ENCODE measurements at regions not wholly inside any gene's neighbourhood (a gene's known extent, or its start where the extent isn't known, plus 50 kb on each side); places are given as distances from the start of the nearest gene placed in this dataset.

DNA sequence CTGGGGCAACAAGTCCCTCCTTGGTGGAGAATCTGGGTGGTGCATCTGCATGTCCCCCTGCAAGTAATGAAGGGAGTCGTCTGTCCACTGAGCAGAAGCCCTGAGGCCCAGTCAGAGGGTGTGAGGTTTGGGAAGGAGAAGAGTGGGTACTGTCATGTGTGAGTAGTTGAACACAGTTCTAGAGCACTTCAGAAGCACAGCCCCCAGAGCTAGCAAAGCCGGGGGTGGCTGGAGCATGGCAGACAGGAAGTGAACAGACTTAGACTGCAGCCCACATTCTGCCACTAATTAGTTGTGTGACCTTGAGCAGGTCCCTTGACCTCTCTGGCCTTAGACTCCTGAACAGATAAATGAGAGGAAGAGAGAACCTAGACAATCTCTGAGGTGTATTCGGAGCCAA is 207.6 kb downstream of the UACA start:
- TF ChIP-seq MAZ (IDR thresholded peaks at IDR 0.05; ENCODE audit: borderline replicate concordance, low read depth, low read length) (no peak), MXI1 (IDR thresholded peaks at IDR 0.05; ENCODE audit: borderline replicate concordance, low read depth, low read length) (no peak), BHLHE40 (IDR thresholded peaks at IDR 0.05; ENCODE audit: low read depth, low read length) (no peak), MAFK (IDR thresholded peaks at IDR 0.05; ENCODE audit: low read depth, low read length) (no peak), CEBPB (IDR thresholded peaks at IDR 0.05; ENCODE audit: low read depth, low read length) (no peak)
- TF ChIP-seq, protein P1, sequence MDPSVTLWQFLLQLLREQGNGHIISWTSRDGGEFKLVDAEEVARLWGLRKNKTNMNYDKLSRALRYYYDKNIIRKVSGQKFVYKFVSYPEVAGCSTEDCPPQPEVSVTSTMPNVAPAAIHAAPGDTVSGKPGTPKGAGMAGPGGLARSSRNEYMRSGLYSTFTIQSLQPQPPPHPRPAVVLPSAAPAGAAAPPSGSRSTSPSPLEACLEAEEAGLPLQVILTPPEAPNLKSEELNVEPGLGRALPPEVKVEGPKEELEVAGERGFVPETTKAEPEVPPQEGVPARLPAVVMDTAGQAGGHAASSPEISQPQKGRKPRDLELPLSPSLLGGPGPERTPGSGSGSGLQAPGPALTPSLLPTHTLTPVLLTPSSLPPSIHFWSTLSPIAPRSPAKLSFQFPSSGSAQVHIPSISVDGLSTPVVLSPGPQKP (IDR thresholded peaks at IDR 0.05; ENCODE audit: borderline replicate concordance, low read depth, low read length), result no peak
- TF ChIP-seq, protein P2, sequence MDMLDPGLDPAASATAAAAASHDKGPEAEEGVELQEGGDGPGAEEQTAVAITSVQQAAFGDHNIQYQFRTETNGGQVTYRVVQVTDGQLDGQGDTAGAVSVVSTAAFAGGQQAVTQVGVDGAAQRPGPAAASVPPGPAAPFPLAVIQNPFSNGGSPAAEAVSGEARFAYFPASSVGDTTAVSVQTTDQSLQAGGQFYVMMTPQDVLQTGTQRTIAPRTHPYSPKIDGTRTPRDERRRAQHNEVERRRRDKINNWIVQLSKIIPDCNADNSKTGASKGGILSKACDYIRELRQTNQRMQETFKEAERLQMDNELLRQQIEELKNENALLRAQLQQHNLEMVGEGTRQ (IDR thresholded peaks at IDR 0.05; ENCODE audit: low read depth, low read length), result no peak
- Histone ChIP-seq H3K36me3 (ENCODE audit: control insufficient read depth, insufficient read depth, low read length) (no peaks in the 10 kb centered on the region), H3K27me3 (ENCODE audit: control insufficient read depth, insufficient read depth, low read length) (peaks cover 55% of the 10 kb centered on the region), H2AFZ (replicated peaks; ENCODE audit: low read length, poor library complexity) (no peak overlapping the region), H3K9me3 (ENCODE audit: control insufficient read depth, insufficient read depth, low read length) (peaks cover 5% of the 10 kb centered on the region; the same call in 1 of the 2 replicates), H3K4me3 (ENCODE audit: insufficient read depth, low read depth, low read length) (no peak overlapping the region), H3K18ac (ENCODE audit: low read depth, low read length) (no peak overlapping the region), H4K8ac (ENCODE audit: low read depth in 2 of 2, low read length in 2 of 2) (no peak overlapping the region), H3K23ac (ENCODE audit: low read depth, low read length) (no peak overlapping the region), H3K9me1 (ENCODE audit: insufficient read depth, low read length) (peaks cover 9% of the 10 kb centered on the region), H3K56ac (ENCODE audit: extremely low read depth, insufficient read depth, low read length) (no peak overlapping the region), H4K20me1 (ENCODE audit: insufficient read depth, low read length) (no peaks in the 10 kb centered on the region), H3K14ac (replicated peaks; ENCODE audit: low read depth, low read length) (no peak overlapping the region), H3K27ac (ENCODE audit: insufficient read depth, low read length) (no peak overlapping the region), H4K91ac (ENCODE audit: insufficient read depth, low read depth, low read length) (no peak overlapping the region), H2BK20ac (ENCODE audit: low read depth, low read length) (no peak overlapping the region), H3K4me2 (ENCODE audit: low read depth, low read length) (no peak overlapping the region), H3K79me1 (ENCODE audit: low read depth in 1 of 2, low read length in 2 of 2) (no peaks in the 10 kb centered on the region), H3K4me1 (ENCODE audit: control insufficient read depth, insufficient read depth, low read length) (peaks cover 11% of the 10 kb centered on the region), H3K9ac (ENCODE audit: low read depth, low read length) (no peak overlapping the region), H3K4ac (ENCODE audit: low read depth, low read length) (no peak overlapping the region), H2BK15ac (ENCODE audit: low read depth, low read length) (no peak overlapping the region), H4K5ac (ENCODE audit: low read depth, low read length) (no peak overlapping the region), H2AK9ac (replicated peaks; ENCODE audit: low read depth, low read length, poor library complexity) (no peak overlapping the region), H2AK5ac (ENCODE audit: low read depth, low read length) (no peak overlapping the region), H2BK5ac (ENCODE audit: low read depth, low read length, poor library complexity, severe bottlenecking) (no peak overlapping the region), H2BK120ac (ENCODE audit: low read depth, low read length) (no peak overlapping the region)
- dilution Hi-C loops (cut with HindIII; ENCODE audit: low sequenced_read_pairs, unreplicated experiment), result no loop called here
- CTCF ChIA-PET, result no interaction called here
- no peak for DNase-seq
- WGBS, 2 experiments (ENCODE audit: extremely low coverage in 2 of 2, insufficient read length in 1 of 2), result no CpG with 5 or more reads among the region's 3 CpGs
- POLR2A ChIA-PET (ENCODE audit: unreplicated experiment), result no interaction called here
- intact Hi-C loops (cut with micrococcal nuclease), result no loop called here
- in situ Hi-C loops (cut with MboI; ENCODE audit: low sequenced_read_pairs), result no loop called here
- no TSS peak for BruUV-seq (replicated peaks)
- ATAC-seq (ENCODE audit: low read depth), result no peak
